ENCODE measurements at regions not wholly inside any gene's neighbourhood (a gene's known extent, or its start where the extent isn't known, plus 50 kb on each side); places are given as distances from the start of the nearest gene placed in this dataset.

GRCh38 chr2:44052584-44052983 lies 56.8 kb upstream of the LRPPRC start:
- Histone ChIP-seq H2BK15ac (ENCODE audit: low read depth, low read length) (no peak overlapping the region), H3T11ph (ENCODE audit: low read length) (no peak overlapping the region), H2BK12ac (ENCODE audit: insufficient read length, low read depth, low read length) (no peak overlapping the region), H3K4me2 (ENCODE audit: insufficient read depth, insufficient read length, low read length) (no peak overlapping the region), H3K56ac (ENCODE audit: insufficient read length, low read depth, low read length) (no peak overlapping the region), H3K9me3 (ENCODE audit: control insufficient read depth, low read depth, low read length) (peaks cover 3% of the 10 kb centered on the region), H4K5ac (ENCODE audit: insufficient read length, low read depth, low read length) (no peak overlapping the region), H3K18ac (ENCODE audit: insufficient read length, low read depth, low read length) (no peak overlapping the region), H3K4me1 (ENCODE audit: insufficient read depth, low read length) (peaks cover 13% of the 10 kb centered on the region; the same call in 1 of the 2 replicates), H3K23me2 (ENCODE audit: insufficient read length, low read depth, low read length, poor library complexity, severe bottlenecking) (no peaks in the 10 kb centered on the region), H3K9ac (ENCODE audit: extremely low read depth, insufficient read length, low read length) (no peak overlapping the region), H3K79me1 (ENCODE audit: insufficient read depth, low read depth, low read length, poor library complexity, severe bottlenecking) (no peaks in the 10 kb centered on the region), H4K91ac (ENCODE audit: insufficient read length, low read depth, low read length) (no peak overlapping the region), H3K14ac (ENCODE audit: insufficient read depth, low read length) (no peak overlapping the region), H3K4ac (ENCODE audit: low read depth, low read length) (no peak overlapping the region), H2AK5ac (ENCODE audit: insufficient read length, low read length) (no peak overlapping the region), H2BK20ac (ENCODE audit: low read depth, low read length, poor library complexity, severe bottlenecking) (no peak overlapping the region), H3K27me3 (ENCODE audit: insufficient read depth, low read length) (no peaks in the 10 kb centered on the region), H4K20me1 (ENCODE audit: control insufficient read depth, insufficient read depth, insufficient read length) (no peaks in the 10 kb centered on the region), H3K27ac (ENCODE audit: insufficient read length, low read depth, low read length) (no peak overlapping the region), H3K79me2 (ENCODE audit: insufficient read depth, low read length) (no peaks in the 10 kb centered on the region), H2AFZ (ENCODE audit: low read length) (no peak overlapping the region), H2BK120ac (ENCODE audit: low read depth, low read length, poor library complexity, severe bottlenecking) (no peak overlapping the region), H3K23ac (ENCODE audit: insufficient read length, low read depth, low read length) (no peak overlapping the region), H4K8ac (replicated peaks; ENCODE audit: insufficient read length, low read depth, low read length) (no peak overlapping the region), H2BK5ac (ENCODE audit: insufficient read length, low read length) (no peak overlapping the region)
- Mint-ChIP-seq H3K4me3 (no peak overlapping the region), H3K27me3 (ENCODE audit: low read depth) (peaks cover 12% of the 10 kb centered on the region), H3K27ac (no peak overlapping the region), H3K9me3 (peaks cover 3 to 5% of the 10 kb centered on the region in 2 experiments; a peak in 3 of 5 replicates), H3K36me3 (ENCODE audit: insufficient read depth in 1 of 3, low read depth in 3 of 3) (peaks cover 0 to 4% (median 3%) of the 10 kb centered on the region in 3 experiments; a peak in 3 of 7 replicates), H3K4me1 (peaks cover 21 to 23% of the 10 kb centered on the region in 2 experiments)
- DNase-seq, result no peak
- no peak for TF ChIP-seq CTCF (conservative IDR thresholded peaks at IDR 0.05)
- WGBS (ENCODE audit: extremely low coverage, insufficient read length, low lambda C conversion rate), result no CpG with 5 or more reads among the region's 8 CpGs
